ENCODE measurements at regions not wholly inside any gene's neighbourhood (a gene's known extent, or its start where the extent isn't known, plus 50 kb on each side); places are given as distances from the start of the nearest gene placed in this dataset.

DNA sequence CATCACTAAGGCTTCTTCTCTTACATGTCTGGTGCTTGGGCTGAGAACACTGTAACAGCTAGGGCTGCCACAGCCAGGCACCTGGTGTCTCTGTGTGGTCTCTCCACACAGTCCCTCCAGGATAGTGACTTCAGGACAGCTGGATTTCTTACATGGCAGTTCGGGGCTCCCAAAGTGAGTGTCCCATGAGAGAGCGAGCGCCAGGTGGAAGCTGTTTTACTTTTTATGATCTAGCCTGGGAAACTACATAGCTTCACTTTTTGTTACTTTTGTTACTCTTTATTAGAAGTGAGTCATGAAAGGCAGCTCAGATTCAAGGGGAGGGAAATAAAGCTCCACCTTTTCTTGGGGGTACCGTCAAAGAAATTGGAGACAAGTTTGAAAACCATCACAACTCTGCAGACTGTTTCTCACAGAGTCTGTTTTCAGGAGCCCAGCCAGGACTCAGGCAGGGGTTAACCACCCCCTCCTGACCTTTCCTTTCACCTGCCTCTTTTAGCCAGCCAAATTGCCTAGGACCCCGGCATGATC is 373.0 kb downstream of the MID1IP1 start:
- Histone ChIP-seq H3K36me3 (no peaks in the 10 kb centered on the region), H3K27me3 (no peaks in the 10 kb centered on the region), H3K4me3 (no peak overlapping the region), H3K27ac (no peak overlapping the region), H3K4me1 (peaks cover 0 to 3% (median 0%) of the 10 kb centered on the region in 9 donors), H3K9me3 (no peaks in the 10 kb centered on the region)
- ATAC-seq (no peak), DNase-seq (no peak)
- no peak for TF ChIP-seq CTCF (IDR thresholded peaks at IDR 0.05)
- 77 to 78% methylated on average over 5 of the region's 5 CpGs for WGBS, 2 donors
- intact Hi-C loops (cut with DNase I) = no loop called here

DNA sequence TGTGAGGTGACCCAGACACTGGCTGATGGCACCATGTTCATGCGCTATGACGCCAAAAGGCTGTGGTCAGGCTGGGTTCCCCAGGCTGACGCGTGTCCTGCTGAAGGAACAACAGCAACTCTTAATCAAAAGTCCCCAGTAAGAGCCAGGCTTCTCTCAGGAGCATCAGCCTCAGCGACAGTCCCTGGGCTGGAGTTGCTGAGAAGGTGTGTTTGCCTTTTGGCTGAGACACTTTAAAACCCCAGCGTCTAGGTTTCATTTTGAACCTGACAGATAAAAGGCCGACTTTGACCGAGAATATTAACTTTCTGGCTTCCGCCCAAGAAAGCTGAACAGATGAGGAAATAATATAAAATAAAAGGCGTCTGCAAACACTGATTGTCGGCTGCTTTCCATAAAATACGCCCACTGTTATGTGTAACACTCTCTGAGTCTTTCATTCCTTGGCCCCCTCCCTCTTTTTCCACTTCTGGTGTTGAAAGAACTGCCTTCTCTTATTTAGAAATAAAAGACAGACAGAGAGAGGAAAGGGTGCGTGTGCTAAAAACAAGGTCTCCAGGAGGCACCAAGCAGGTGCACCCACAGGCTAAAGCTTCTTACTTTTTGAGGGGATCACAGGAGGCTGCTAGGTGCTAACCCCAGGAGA is 373.6 kb downstream of the MID1IP1 start:
- H3K27ac ChIP-seq = no peak overlapping the region
- no peaks in the 10 kb centered on the region for H3K27me3 ChIP-seq
- peak in 2 of 8 donors; percentile 25 to 31 for ATAC-seq
- H3K4me1 ChIP-seq = peaks cover 0 to 3% (median 0%) of the 10 kb centered on the region in 9 donors
- no peaks in the 10 kb centered on the region for H3K36me3 ChIP-seq
- no peak for TF ChIP-seq CTCF (IDR thresholded peaks at IDR 0.05)
- WGBS, 2 donors = 40 to 55% methylated on average over 13 of the region's 13 CpGs
- H3K4me3 ChIP-seq = no peak overlapping the region
- DNase-seq = no peak
- H3K9me3 ChIP-seq = no peaks in the 10 kb centered on the region
- intact Hi-C loops (cut with DNase I) = no loop called here

DNA sequence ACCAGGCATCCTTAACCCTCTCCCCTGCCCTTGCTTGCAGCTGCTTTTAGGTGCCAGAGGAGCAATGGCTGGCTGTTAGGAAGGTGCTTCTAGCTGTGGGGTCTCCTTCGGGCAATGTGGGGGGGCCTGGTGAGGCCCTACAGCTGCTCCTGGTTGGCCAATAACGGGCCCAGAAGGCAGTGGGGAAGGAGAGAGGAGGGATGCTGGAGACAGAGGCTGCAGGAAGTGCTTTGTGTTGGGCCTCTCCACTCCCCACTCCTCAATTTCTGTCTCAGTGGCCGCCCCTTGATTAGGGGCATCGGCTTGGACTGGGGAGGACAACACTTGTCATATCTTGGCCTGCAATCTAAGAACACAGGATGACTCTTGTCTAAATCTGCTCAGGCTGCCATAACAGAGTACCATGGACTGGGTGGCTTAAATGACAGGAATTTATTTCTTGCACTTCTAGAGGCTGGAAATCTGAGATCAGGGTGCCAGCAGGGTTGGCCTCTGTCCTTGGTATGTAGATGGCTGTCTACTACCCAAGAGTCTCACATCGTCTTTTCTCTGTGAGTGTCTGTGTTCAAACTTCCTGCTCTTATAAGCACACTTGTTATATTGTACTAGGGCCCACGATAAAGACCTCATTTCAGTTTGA is 374.3 kb downstream of the MID1IP1 start:
- no peaks in the 10 kb centered on the region for H3K36me3 ChIP-seq
- TF ChIP-seq CTCF (IDR thresholded peaks at IDR 0.05) = no peak
- intact Hi-C loops (cut with DNase I) = no loop called here
- no peaks in the 10 kb centered on the region for H3K27me3 ChIP-seq
- H3K9me3 ChIP-seq = no peaks in the 10 kb centered on the region
- H3K4me1 ChIP-seq = peaks cover 0 to 3% (median 0%) of the 10 kb centered on the region in 9 donors
- DNase-seq (no peak), ATAC-seq (no peak)
- no peak overlapping the region for H3K4me3 ChIP-seq
- 79 to 83% methylated on average over 6 of the region's 6 CpGs for WGBS, 2 donors
- no peak overlapping the region for H3K27ac ChIP-seq

DNA sequence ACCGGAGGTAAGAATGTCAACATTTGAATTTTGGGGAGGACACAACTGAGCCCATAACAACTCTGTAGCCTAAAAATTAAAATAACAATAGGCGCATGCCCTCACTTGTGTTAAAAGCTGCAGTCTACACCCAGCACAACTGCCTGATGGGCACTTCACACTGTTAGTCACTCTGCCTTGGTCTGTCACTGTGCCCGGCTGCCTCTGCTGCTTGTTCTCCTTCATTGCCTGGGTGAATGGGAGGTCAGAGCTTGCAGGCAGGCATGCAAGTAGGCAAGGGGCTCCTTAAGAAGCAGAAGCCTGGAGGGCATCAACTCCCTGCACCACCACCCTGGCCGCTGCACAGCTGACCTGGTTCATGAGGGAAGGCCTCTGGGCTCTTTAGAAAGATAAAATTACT is 374.8 kb downstream of the MID1IP1 start:
- no peak for ATAC-seq

More for the DNA sequence above, 374.8 kb downstream of the MID1IP1 start:
- intact Hi-C loops (cut with DNase I) = no loop called here
- H3K36me3 ChIP-seq = no peaks in the 10 kb centered on the region
- no peak overlapping the region for H3K4me3 ChIP-seq
- no peak overlapping the region for H3K27ac ChIP-seq
- H3K4me1 ChIP-seq = peaks cover 0 to 3% (median 0%) of the 10 kb centered on the region in 9 donors
- DNase-seq = no peak
- 94 to 99% methylated on average over 4 of the region's 4 CpGs for WGBS, 2 donors
- H3K27me3 ChIP-seq = no peaks in the 10 kb centered on the region
- TF ChIP-seq CTCF (IDR thresholded peaks at IDR 0.05) = no peak
- H3K9me3 ChIP-seq = no peaks in the 10 kb centered on the region

Measured in heart right ventricle (tissue), 16 donors.